Hepatocyte (in vitro differentiated cells): ENCODE measurements at regions not wholly inside any gene's neighbourhood (a gene's known extent, or its start where the extent isn't known, plus 50 kb on each side); places are given as distances from the start of the nearest gene placed in this dataset.

Experiments
- DNase-seq: peaks from one replicate; pipeline ENCODE4 v3.0.0-alpha.2; 2016; ENCODE audit warnings: low spot score
- H2AFZ ChIP-seq: fragments of 200-600 bp; sonication (generic); 2 replicates; pipeline ENCODE4 v1.6.0; 2016; ENCODE audit warnings: antibody characterized with exemption, mild to moderate bottlenecking
- H3K27ac ChIP-seq: fragments of 200-600 bp; sonication (generic); 2 replicates; pipeline ENCODE4 v1.5.1; 2016; ENCODE audit warnings: mild to moderate bottlenecking
- H3K27me3 ChIP-seq: fragments of 200-600 bp; sonication (generic); 2 replicates; pipeline ENCODE4 v1.6.1; 2016
- H3K36me3 ChIP-seq: fragments of 200-600 bp; sonication (generic); replicated peaks from 2 replicates; pipeline ENCODE4 v1.5.1; 2016; ENCODE audit warnings: low read depth; ENCODE audit not compliant: insufficient read depth
- H3K4me1 ChIP-seq: fragments of 200-600 bp; sonication (generic); 2 replicates; pipeline ENCODE4 v1.5.1; 2016; ENCODE audit warnings: mild to moderate bottlenecking, moderate library complexity; ENCODE audit not compliant: insufficient read depth
- H3K4me2 ChIP-seq: fragments of 200-600 bp; sonication (generic); 2 replicates; pipeline ENCODE4 v1.6.0; 2016
- H3K4me3 ChIP-seq: fragments of 200-600 bp; sonication (generic); 2 replicates; pipeline ENCODE4 v1.5.1; 2016; ENCODE audit warnings: mild to moderate bottlenecking
- H3K79me2 ChIP-seq: fragments of 200-600 bp; sonication (generic); 2 replicates; pipeline ENCODE4 v1.6.0; 2017; ENCODE audit warnings: mild to moderate bottlenecking
- H3K9me2 ChIP-seq: fragments of 200-600 bp; sonication (generic); replicated peaks from 2 replicates; pipeline ENCODE4 v1.6.0; 2017; ENCODE audit warnings: mild to moderate bottlenecking; ENCODE audit not compliant: insufficient read depth
- H3K9me3 ChIP-seq: fragments of 200-600 bp; sonication (generic); 2 replicates; pipeline ENCODE4 v1.5.1; 2016; ENCODE audit warnings: low read depth, mild to moderate bottlenecking
- H4K20me1 ChIP-seq: fragments of 200-600 bp; sonication (generic); 2 replicates; pipeline ENCODE4 v1.6.0; 2016; ENCODE audit warnings: mild to moderate bottlenecking; ENCODE audit not compliant: insufficient read depth, poor library complexity, severe bottlenecking
- CTCF ChIP-seq: fragments of 200-600 bp; sonication (generic); IDR thresholded peaks from 2 replicates; pipeline ENCODE4 v1.5.1; 2016; ENCODE audit warnings: antibody characterized with exemption, mild to moderate bottlenecking; ENCODE audit not compliant: poor library complexity
- EZH2 ChIP-seq: fragments of 200-600 bp; sonication (generic); IDR thresholded peaks from 2 replicates; pipeline ENCODE4 v1.6.1; 2016; ENCODE audit warnings: antibody characterized with exemption, mild to moderate bottlenecking, borderline replicate concordance
- EZH2phosphoT487 ChIP-seq: fragments of 200-600 bp; sonication (generic); IDR thresholded peaks from one replicate; pipeline ENCODE4 v1.6.1; 2018; ENCODE audit warnings: antibody characterized with exemption, mild to moderate bottlenecking, low read depth, moderate library complexity; ENCODE audit not compliant: unreplicated experiment, severe bottlenecking
- WGBS: methylation state at CpG from one replicate; pipeline ENCODE4 v1.1.6; 2016; ENCODE audit warnings: low lambda C conversion rate; ENCODE audit errors: missing lambda C conversion rate; 5-methylcytosine and 5-hydroxymethylcytosine counted together

- no peaks in the 10 kb centered on the region for H3K27me3 ChIP-seq
- no peaks in the 10 kb centered on the region for H3K79me2 ChIP-seq
- H3K27ac ChIP-seq = no peak overlapping the region
- no peaks in the 10 kb centered on the region for H3K36me3 ChIP-seq
- no peaks in the 10 kb centered on the region for H3K9me2 ChIP-seq
- H3K9me3 ChIP-seq = no peaks in the 10 kb centered on the region
- no peak overlapping the region for H2AFZ ChIP-seq
- H3K4me3 ChIP-seq = no peak overlapping the region
- TF ChIP-seq EZH2phosphoT487 = no peak
- TF ChIP-seq CTCF = no peak
- TF ChIP-seq EZH2 = no peak
- no peaks in the 10 kb centered on the region for H4K20me1 ChIP-seq
- H3K4me1 ChIP-seq = no peaks in the 10 kb centered on the region
- 78% methylated on average over 5 of the region's 5 CpGs for WGBS
- DNase-seq = no peak
- no peak overlapping the region for H3K4me2 ChIP-seq
Measured at GRCh38 chr2:11945139-11946126, 199.0 kb downstream of the LPIN1 start.

- Histone ChIP-seq H4K20me1 (no peaks in the 10 kb centered on the region), H3K4me3 (no peak overlapping the region), H3K9me2 (no peaks in the 10 kb centered on the region), H3K4me1 (no peaks in the 10 kb centered on the region), H3K27me3 (no peaks in the 10 kb centered on the region), H3K9me3 (no peaks in the 10 kb centered on the region), H3K36me3 (no peaks in the 10 kb centered on the region), H3K4me2 (no peak overlapping the region), H3K79me2 (no peaks in the 10 kb centered on the region), H3K27ac (no peak overlapping the region), H2AFZ (no peak overlapping the region)
- TF ChIP-seq EZH2 = no peak
- TF ChIP-seq CTCF = no peak
- TF ChIP-seq EZH2phosphoT487 = no peak
- 100% methylated on average over 4 of the region's 4 CpGs for WGBS
- no peak for DNase-seq
Measured at GRCh38 chr2:11947956-11948355, 201.5 kb downstream of the LPIN1 start.

- Histone ChIP-seq H2AFZ (no peak overlapping the region), H4K20me1 (no peaks in the 10 kb centered on the region), H3K4me1 (no peaks in the 10 kb centered on the region), H3K4me2 (no peak overlapping the region), H3K36me3 (no peaks in the 10 kb centered on the region), H3K9me2 (no peaks in the 10 kb centered on the region), H3K4me3 (no peak overlapping the region), H3K9me3 (no peaks in the 10 kb centered on the region), H3K27me3 (peaks cover 8% of the 10 kb centered on the region), H3K79me2 (no peaks in the 10 kb centered on the region), H3K27ac (no peak overlapping the region)
- no peak for DNase-seq
- TF ChIP-seq CTCF (no peak), EZH2phosphoT487 (no peak), EZH2 (no peak)
- 74% methylated on average over 4 of the region's 4 CpGs for WGBS
Measured at GRCh38 chr2:11949732-11950523, 203.5 kb downstream of the LPIN1 start.
